ENCODE measurements at regions not wholly inside any gene's neighbourhood (a gene's known extent, or its start where the extent isn't known, plus 50 kb on each side); places are given as distances from the start of the nearest gene placed in this dataset.

- TF ChIP-seq, protein P1, sequence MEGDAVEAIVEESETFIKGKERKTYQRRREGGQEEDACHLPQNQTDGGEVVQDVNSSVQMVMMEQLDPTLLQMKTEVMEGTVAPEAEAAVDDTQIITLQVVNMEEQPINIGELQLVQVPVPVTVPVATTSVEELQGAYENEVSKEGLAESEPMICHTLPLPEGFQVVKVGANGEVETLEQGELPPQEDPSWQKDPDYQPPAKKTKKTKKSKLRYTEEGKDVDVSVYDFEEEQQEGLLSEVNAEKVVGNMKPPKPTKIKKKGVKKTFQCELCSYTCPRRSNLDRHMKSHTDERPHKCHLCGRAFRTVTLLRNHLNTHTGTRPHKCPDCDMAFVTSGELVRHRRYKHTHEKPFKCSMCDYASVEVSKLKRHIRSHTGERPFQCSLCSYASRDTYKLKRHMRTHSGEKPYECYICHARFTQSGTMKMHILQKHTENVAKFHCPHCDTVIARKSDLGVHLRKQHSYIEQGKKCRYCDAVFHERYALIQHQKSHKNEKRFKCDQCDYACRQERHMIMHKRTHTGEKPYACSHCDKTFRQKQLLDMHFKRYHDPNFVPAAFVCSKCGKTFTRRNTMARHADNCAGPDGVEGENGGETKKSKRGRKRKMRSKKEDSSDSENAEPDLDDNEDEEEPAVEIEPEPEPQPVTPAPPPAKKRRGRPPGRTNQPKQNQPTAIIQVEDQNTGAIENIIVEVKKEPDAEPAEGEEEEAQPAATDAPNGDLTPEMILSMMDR (IDR thresholded peaks at IDR 0.05; ENCODE audit: low read depth, low read length, poor library complexity, severe bottlenecking) = no peak
- no peak for TF ChIP-seq EZH2phosphoT487 (IDR thresholded peaks at IDR 0.05; ENCODE audit: borderline replicate concordance, low read length)
Measured at GRCh38 chr12:93203361-93203760, 174.4 kb upstream of the NUDT4 start.

Measured in DOHH2 (cell line).